ENCODE measurements at regions not wholly inside any gene's neighbourhood (a gene's known extent, or its start where the extent isn't known, plus 50 kb on each side); places are given as distances from the start of the nearest gene placed in this dataset.

DNA sequence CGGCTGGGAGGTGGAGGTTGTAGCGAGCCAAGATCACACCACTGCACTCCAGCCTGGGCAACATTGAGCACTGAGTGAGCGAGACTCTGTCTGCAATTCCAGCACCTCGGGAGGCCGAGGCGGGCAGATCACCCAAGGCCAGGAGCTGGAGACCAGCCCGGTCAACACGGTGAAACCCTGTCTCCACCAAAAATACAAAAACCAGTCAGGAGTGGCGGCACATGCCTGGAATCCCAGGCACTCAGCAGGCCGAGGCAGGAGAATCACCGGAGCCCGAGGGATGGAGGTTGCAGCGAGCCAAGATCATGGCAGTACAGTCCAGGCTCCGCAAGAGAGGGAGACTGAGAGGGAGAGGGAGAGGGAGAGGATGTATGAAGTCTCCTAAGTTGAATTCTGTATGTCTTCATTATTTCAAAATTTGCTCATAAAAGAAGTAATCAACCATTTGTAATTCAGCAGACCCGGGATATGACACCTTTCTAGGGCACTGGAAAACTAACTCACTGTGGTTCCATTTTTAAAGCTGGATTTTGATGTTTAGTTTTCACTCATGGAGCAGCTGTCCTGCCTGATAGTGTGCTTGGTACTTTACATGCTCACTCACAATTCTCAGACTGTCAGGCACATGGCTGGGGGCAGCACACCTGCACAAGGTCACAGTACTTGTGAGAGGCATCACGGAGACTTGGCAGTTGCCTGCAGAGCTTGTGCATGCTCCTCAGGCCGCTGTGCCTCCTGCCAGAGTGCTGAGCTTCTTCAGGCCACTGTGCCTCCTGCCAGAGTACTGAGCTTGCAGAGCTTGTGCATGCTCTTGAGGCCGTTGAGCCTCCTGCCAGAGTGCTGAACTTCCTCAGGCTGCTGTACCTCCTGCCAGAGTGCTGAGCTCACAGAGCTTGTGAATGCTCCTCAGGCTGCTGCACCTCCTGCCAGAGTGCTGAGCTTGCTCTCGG, 106.2 kb downstream of the ERMARD start:
- H3K9ac ChIP-seq (replicated peaks in 1 of 4; ENCODE audit: extremely low read depth in 1 of 4, low read depth in 3 of 4, low read length in 3 of 4) = no peak overlapping the region
- H3K9me3 ChIP-seq (ENCODE audit: insufficient read depth in 2 of 2, low read depth in 1 of 2, low read length in 1 of 2) = peaks cover 17 to 32% of the 10 kb centered on the region in 2 experiments; a peak in 3 of 4 replicates
- peaks cover 4% of the 10 kb centered on the region for H3K23me2 ChIP-seq (ENCODE audit: low read depth, low read length)
- H3K27me3 ChIP-seq (replicated peaks in 1 of 4; ENCODE audit: control insufficient read depth in 3 of 4, extremely low read depth in 1 of 4, insufficient read depth in 3 of 4, low read length in 3 of 4) = no peaks in the 10 kb centered on the region
- no peak overlapping the region for H4K5ac ChIP-seq (ENCODE audit: insufficient read length, low read depth, low read length)
- no peak overlapping the region for H2AFZ ChIP-seq (ENCODE audit: low read length)
- H3K14ac ChIP-seq (ENCODE audit: insufficient read length) = no peak overlapping the region
- no peak overlapping the region for H3K4me3 ChIP-seq (ENCODE audit: extremely low read depth in 1 of 4, insufficient read depth in 2 of 4, low read depth in 3 of 4, low read length in 4 of 4)
- H3K23ac ChIP-seq (ENCODE audit: insufficient read length) = no peak overlapping the region
- H4K8ac ChIP-seq (ENCODE audit: extremely low read depth, insufficient read depth, low read length) = no peak overlapping the region
- no peak overlapping the region for H2BK20ac ChIP-seq (ENCODE audit: low read length)
- DNase-seq (ENCODE audit: low read depth in 1 of 2, low spot score in 2 of 2) (no peak), FAIRE-seq (no peak)
- no peak overlapping the region for H3K27ac ChIP-seq (ENCODE audit: low read depth, low read length)
- no peak overlapping the region for H2AK5ac ChIP-seq (ENCODE audit: low read depth, low read length)
- 91% methylated on average over 13 of the region's 19 CpGs; no CpG with 5 or more reads in 1 of the 2 experiments for WGBS, 2 experiments (ENCODE audit: extremely low coverage in 1 of 2, insufficient coverage in 1 of 2, insufficient read length in 1 of 2, insufficient replicate concordance in 2 of 2, low coverage in 1 of 2, low lambda C conversion rate in 2 of 2, missing lambda C conversion rate in 1 of 2)
- no peak overlapping the region for H3K4me2 ChIP-seq (ENCODE audit: insufficient read depth in 1 of 2, low read depth in 2 of 2, low read length in 2 of 2)
- no peak overlapping the region for H3K4ac ChIP-seq (replicated peaks; ENCODE audit: insufficient read length, low read depth, low read length)
- CTCF ChIA-PET (ENCODE audit: partially characterized antibody) = interaction anchor here (0.9 to 1.4 kb wide), 2 partner anchors 26 to 673 kb away, joined by 3 to 8 read pairs; no protein-coding TSS in a partner anchor
- no peaks in the 10 kb centered on the region; a peak in 1 of 7 replicates for H3K4me1 ChIP-seq (replicated peaks in 1 of 4; ENCODE audit: control insufficient read depth in 3 of 4, insufficient read depth in 4 of 4, low read length in 3 of 4)
- no peaks in the 10 kb centered on the region for H3K36me3 ChIP-seq (ENCODE audit: control insufficient read depth in 2 of 4, insufficient read depth in 4 of 4, low read length in 3 of 4)
- no peak overlapping the region for H2BK5ac ChIP-seq (ENCODE audit: low read depth, low read length)
- no peak overlapping the region for H2BK15ac ChIP-seq (ENCODE audit: low read length)
- no peak overlapping the region for H2BK12ac ChIP-seq (ENCODE audit: low read depth, low read length)
- H4K20me1 ChIP-seq (replicated peaks in 1 of 2; ENCODE audit: control insufficient read depth in 1 of 2, insufficient read depth in 2 of 2, low read length in 2 of 2) = no peaks in the 10 kb centered on the region
- no peaks in the 10 kb centered on the region for H3K79me2 ChIP-seq (ENCODE audit: control insufficient read depth in 1 of 2, insufficient read depth in 2 of 2, low read length in 2 of 2)
- H3K79me1 ChIP-seq (ENCODE audit: low read depth, low read length) = no peaks in the 10 kb centered on the region
- no peak overlapping the region for H4K91ac ChIP-seq (replicated peaks; ENCODE audit: insufficient read length, low read length)
- H3K18ac ChIP-seq (ENCODE audit: extremely low read depth, low read length) = no peak overlapping the region
- no peak overlapping the region for H2BK120ac ChIP-seq (replicated peaks; ENCODE audit: low read depth, low read length)
- no peak overlapping the region for H3K56ac ChIP-seq (replicated peaks; ENCODE audit: insufficient read length, low read depth, low read length)
- POLR2A ChIA-PET (ENCODE audit: partially characterized antibody) = interaction anchor here (1.5 kb wide), 1 partner anchor 10 kb away, joined by 3 read pairs; no protein-coding TSS in a partner anchor
- TF ChIP-seq CEBPB (IDR thresholded peaks at IDR 0.05; ENCODE audit: low read depth, low read length) (no peak), SRF (IDR thresholded peaks at IDR 0.05; ENCODE audit: low read depth, low read length) (no peak), SUZ12 (IDR thresholded peaks at IDR 0.05; ENCODE audit: low read length) (no peak), RNF2 (IDR thresholded peaks at IDR 0.05; ENCODE audit: borderline replicate concordance, low read depth, low read length, missing control alignments, poor library complexity, severe bottlenecking) (no peak), SP2 (IDR thresholded peaks at IDR 0.05; ENCODE audit: low read length) (no peak), KDM5A (IDR thresholded peaks at IDR 0.05; ENCODE audit: low read length) (no peak), JUN (IDR thresholded peaks at IDR 0.05; ENCODE audit: low read depth, low read length) (no peak), ZNF274 (IDR thresholded peaks at IDR 0.05; ENCODE audit: borderline replicate concordance, extremely low read depth, low read length) (no peak), BRCA1 (IDR thresholded peaks at IDR 0.05; ENCODE audit: low read depth, low read length) (no peak)
- TF ChIP-seq, protein P1, sequence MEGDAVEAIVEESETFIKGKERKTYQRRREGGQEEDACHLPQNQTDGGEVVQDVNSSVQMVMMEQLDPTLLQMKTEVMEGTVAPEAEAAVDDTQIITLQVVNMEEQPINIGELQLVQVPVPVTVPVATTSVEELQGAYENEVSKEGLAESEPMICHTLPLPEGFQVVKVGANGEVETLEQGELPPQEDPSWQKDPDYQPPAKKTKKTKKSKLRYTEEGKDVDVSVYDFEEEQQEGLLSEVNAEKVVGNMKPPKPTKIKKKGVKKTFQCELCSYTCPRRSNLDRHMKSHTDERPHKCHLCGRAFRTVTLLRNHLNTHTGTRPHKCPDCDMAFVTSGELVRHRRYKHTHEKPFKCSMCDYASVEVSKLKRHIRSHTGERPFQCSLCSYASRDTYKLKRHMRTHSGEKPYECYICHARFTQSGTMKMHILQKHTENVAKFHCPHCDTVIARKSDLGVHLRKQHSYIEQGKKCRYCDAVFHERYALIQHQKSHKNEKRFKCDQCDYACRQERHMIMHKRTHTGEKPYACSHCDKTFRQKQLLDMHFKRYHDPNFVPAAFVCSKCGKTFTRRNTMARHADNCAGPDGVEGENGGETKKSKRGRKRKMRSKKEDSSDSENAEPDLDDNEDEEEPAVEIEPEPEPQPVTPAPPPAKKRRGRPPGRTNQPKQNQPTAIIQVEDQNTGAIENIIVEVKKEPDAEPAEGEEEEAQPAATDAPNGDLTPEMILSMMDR (IDR thresholded peaks at IDR 0.05; ENCODE audit: control extremely low read depth in 1 of 3, insufficient read depth in 1 of 3, low read depth in 1 of 3, low read length in 3 of 3) = no peak

All from H1 (cell line).